HL-60 (cell line): ENCODE measurements at regions not wholly inside any gene's neighbourhood (a gene's known extent, or its start where the extent isn't known, plus 50 kb on each side); places are given as distances from the start of the nearest gene placed in this dataset.

Source experiments
- DNase-seq, 2 experiments: peaks; one replicate each; pipeline ENCODE4 v3.0.0-alpha.2; 2010 to 2020; ENCODE audit warnings: low read depth in 1 of 2, low spot score in 1 of 2
- H3K27ac ChIP-seq: fragments of 250-450 bp; sonication (Bioruptor Pico); replicated peaks from 2 replicates; pipeline ENCODE4 v1.5.1; 2020; ENCODE audit warnings: mild to moderate bottlenecking, moderate library complexity
- H3K27me3 ChIP-seq: fragments of 250-450 bp; sonication (Bioruptor Pico); 2 replicates; pipeline ENCODE4 v1.5.1; 2021; ENCODE audit warnings: mild to moderate bottlenecking, moderate library complexity; ENCODE audit not compliant: insufficient read depth, poor library complexity, severe bottlenecking
- H3K4me3 ChIP-seq: replicated peaks from 2 replicates; pipeline ENCODE4 v1.5.1; 2011; ENCODE audit warnings: mild to moderate bottlenecking, control low read depth, low read length; ENCODE audit not compliant: insufficient read depth
- GABPA ChIP-seq: IDR thresholded peaks from 2 replicates; pipeline ENCODE4 v1.6.1; 2012; ENCODE audit warnings: low read depth
- POLR2AphosphoS5 ChIP-seq: IDR thresholded peaks from 2 replicates; pipeline ENCODE4 v1.6.1; 2012; ENCODE audit warnings: low read depth
- SPI1 ChIP-seq: IDR thresholded peaks from 2 replicates; pipeline ENCODE4 v1.6.1; 2012; ENCODE audit warnings: low read depth, mild to moderate bottlenecking, borderline replicate concordance
- TF ChIP-seq, protein P1 (sequence below): IDR thresholded peaks from one replicate; pipeline ENCODE4 v1.5.1; 2011; ENCODE audit warnings: low read length, control low read depth, inconsistent platforms; ENCODE audit not compliant: insufficient read depth
- TF ChIP-seq, protein P2 (sequence below): IDR thresholded peaks from 2 replicates; pipeline ENCODE4 v1.6.1; 2012; ENCODE audit warnings: low read depth; ENCODE audit not compliant: insufficient replicate concordance

DNA sequence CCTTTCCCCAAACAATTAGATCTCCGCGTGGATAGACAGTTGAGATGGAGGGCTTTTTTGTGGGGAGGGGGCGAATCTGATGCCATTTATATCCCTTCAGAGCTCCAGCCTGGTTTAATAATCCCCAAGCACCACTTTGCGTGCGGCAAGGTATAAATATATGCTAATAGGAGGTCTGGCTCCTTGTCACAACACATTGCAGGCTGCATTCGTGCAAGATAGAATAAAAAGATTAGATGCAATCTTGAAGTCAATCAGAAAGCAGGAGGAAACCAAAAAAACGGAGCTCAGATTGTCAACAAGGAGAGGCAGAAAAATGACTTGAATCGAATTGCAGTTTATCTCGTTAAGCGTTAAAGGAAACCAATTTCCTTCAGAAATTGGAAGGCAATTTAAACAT lies 248.7 kb downstream of the SPTSSA start:
- Histone ChIP-seq H3K4me3 (no peak overlapping the region), H3K27ac (no peak overlapping the region), H3K27me3 (no peaks in the 10 kb centered on the region)
- TF ChIP-seq, protein P1, sequence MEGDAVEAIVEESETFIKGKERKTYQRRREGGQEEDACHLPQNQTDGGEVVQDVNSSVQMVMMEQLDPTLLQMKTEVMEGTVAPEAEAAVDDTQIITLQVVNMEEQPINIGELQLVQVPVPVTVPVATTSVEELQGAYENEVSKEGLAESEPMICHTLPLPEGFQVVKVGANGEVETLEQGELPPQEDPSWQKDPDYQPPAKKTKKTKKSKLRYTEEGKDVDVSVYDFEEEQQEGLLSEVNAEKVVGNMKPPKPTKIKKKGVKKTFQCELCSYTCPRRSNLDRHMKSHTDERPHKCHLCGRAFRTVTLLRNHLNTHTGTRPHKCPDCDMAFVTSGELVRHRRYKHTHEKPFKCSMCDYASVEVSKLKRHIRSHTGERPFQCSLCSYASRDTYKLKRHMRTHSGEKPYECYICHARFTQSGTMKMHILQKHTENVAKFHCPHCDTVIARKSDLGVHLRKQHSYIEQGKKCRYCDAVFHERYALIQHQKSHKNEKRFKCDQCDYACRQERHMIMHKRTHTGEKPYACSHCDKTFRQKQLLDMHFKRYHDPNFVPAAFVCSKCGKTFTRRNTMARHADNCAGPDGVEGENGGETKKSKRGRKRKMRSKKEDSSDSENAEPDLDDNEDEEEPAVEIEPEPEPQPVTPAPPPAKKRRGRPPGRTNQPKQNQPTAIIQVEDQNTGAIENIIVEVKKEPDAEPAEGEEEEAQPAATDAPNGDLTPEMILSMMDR = no peak
- no peak for TF ChIP-seq SPI1
- TF ChIP-seq, protein P2, sequence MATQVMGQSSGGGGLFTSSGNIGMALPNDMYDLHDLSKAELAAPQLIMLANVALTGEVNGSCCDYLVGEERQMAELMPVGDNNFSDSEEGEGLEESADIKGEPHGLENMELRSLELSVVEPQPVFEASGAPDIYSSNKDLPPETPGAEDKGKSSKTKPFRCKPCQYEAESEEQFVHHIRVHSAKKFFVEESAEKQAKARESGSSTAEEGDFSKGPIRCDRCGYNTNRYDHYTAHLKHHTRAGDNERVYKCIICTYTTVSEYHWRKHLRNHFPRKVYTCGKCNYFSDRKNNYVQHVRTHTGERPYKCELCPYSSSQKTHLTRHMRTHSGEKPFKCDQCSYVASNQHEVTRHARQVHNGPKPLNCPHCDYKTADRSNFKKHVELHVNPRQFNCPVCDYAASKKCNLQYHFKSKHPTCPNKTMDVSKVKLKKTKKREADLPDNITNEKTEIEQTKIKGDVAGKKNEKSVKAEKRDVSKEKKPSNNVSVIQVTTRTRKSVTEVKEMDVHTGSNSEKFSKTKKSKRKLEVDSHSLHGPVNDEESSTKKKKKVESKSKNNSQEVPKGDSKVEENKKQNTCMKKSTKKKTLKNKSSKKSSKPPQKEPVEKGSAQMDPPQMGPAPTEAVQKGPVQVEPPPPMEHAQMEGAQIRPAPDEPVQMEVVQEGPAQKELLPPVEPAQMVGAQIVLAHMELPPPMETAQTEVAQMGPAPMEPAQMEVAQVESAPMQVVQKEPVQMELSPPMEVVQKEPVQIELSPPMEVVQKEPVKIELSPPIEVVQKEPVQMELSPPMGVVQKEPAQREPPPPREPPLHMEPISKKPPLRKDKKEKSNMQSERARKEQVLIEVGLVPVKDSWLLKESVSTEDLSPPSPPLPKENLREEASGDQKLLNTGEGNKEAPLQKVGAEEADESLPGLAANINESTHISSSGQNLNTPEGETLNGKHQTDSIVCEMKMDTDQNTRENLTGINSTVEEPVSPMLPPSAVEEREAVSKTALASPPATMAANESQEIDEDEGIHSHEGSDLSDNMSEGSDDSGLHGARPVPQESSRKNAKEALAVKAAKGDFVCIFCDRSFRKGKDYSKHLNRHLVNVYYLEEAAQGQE = no peak
- no peak for TF ChIP-seq POLR2AphosphoS5
- TF ChIP-seq GABPA = no peak
- no peak for DNase-seq

GRCh38 chr14:34212172-34212929 lies 249.7 kb downstream of the SPTSSA start:
- Histone ChIP-seq H3K4me3 (no peak overlapping the region), H3K27ac (no peak overlapping the region), H3K27me3 (peaks cover 2% of the 10 kb centered on the region)
- no peak for DNase-seq
- TF ChIP-seq POLR2AphosphoS5 (no peak), SPI1 (no peak), GABPA (no peak)
- TF ChIP-seq, protein P2 = no peak
- TF ChIP-seq, protein P1 = no peak

DNA sequence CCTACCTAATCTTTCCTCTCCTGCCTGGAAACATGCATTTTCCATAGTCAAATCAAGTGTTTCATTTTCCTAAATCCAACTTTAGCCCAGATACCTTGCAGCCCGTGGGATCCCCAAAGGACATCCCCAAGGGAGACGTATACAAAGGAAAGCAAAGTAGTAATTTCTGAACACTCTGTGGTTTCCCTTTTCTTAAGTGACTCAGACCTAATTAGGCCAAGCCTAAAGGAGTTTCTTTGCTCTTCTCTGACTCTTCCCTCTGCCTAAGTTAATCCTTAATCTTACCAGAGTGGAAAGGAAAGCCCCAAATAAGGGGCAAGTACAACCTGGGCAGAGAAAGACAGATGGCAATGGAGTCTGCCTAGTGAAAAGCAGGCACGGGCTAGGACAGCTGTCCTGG lies 250.3 kb downstream of the SPTSSA start:
- no peak for DNase-seq
- Histone ChIP-seq H3K27me3 (peaks cover 2% of the 10 kb centered on the region), H3K4me3 (no peak overlapping the region), H3K27ac (no peak overlapping the region)
- TF ChIP-seq SPI1 = no peak
- TF ChIP-seq GABPA = no peak
- TF ChIP-seq POLR2AphosphoS5 = no peak
- TF ChIP-seq, protein P1 = no peak
- TF ChIP-seq, protein P2 = no peak
